HT1080 (cell line): ENCODE measurements at regions not wholly inside any gene's neighbourhood (a gene's known extent, or its start where the extent isn't known, plus 50 kb on each side); places are given as distances from the start of the nearest gene placed in this dataset.

Experiments
- DNase-seq: peaks from one replicate; pipeline ENCODE4 v3.0.0-alpha.2; 2015; ENCODE audit warnings: low read depth

DNA sequence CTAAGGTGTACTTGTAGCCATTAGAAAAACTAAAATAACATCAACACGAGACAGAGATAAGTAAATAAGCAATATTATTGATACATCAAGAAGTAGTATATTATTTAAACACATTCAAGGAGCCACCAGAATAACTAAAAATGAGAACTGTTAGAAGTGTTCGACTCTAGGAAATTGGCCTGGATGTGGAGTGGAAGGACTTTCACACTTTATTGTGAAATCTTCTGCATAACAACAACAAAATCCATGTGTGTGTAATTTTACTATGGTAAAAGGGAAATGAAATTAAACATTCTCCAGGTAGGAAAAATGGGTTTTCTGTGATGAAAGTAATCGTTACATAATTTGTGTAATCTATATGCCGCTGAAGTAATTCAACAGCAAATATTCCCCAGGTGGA, 96.3 kb upstream of the RNF152 start:
- DNase-seq: no peak

- no peak for DNase-seq
Observed at GRCh38 chr18:61988100-61988499, 95.3 kb upstream of the RNF152 start.

- no peak for DNase-seq
Observed at GRCh38 chr18:61985681-61986080, 92.9 kb upstream of the RNF152 start.

DNA sequence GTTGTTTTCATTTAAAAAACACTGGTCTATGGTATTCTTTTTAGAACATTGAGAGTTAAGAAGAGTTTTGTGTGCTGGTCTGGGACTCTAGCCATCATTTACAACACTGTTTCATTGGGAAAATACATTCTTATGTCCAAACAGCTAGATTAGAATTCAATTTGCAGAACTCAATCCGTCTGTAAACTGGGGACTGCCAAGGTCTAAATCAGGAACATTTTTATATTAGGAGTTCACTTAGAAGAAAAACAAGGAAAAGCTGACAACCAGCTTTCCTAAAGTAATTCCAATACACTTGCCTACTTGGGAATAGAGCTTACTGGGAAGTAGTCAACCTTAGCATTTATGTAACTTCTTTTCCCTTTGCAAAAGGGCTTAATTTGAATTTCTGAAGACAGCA, 91.5 kb upstream of the RNF152 start:
- DNase-seq: no peak

DNA sequence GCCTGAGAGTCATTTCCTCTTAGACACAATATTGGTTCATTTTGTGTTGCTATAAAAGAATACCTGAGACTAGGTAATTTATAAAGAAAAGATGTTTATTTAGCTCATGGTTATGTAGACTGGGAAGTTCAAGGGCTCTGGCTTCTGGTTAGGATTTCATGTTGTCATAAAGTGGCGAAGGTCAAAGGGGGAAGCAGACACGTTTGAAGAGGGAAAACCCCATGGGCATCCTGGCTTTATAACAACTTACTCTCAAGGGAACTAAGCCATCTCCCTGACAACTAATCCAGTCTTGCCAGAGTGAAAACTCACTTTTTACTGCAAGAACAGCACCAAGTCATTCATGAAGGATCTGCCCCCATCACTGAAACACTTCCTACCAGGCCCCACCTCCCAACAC, 89.7 kb upstream of the RNF152 start:
- no peak for DNase-seq

GRCh38 chr18:61980355-61980754, 87.5 kb upstream of the RNF152 start:
- DNase-seq: no peak

DNA sequence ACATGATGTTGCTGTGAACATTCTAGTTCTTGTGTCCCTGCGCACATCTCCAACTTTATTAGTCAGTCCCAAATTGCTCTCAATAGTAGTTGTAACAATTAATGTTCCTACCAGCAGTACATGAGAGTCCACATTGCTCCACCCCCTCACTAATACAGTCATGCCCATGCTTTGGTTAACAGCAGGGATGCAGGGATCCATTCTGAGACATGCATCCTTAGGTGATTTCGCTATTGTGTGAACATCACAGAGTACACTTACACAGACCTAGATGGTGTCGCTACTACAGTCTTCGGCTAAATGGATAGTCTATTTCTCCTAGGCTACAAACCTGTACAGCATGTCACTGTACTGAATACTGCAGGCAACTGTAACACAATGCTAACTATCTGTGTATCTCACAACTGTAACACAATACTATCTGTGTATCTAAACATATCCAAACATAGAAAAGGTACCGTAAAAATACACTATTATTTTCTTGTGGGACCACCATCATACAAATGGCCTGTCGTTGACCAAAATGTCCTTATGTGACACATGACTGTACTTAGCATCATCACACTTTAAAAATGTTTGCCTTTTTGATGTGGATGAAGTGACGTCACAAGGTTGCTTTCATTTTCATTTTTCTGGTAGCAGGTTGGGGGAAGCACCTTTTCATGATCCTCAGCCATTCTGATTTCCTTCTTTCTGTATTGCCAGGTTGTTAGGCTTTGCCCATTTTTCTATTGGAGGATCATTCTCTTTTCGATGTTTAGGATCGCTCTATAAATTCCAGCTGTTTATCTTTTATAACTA, 82.9 kb upstream of the RNF152 start:
- no peak for DNase-seq

DNA sequence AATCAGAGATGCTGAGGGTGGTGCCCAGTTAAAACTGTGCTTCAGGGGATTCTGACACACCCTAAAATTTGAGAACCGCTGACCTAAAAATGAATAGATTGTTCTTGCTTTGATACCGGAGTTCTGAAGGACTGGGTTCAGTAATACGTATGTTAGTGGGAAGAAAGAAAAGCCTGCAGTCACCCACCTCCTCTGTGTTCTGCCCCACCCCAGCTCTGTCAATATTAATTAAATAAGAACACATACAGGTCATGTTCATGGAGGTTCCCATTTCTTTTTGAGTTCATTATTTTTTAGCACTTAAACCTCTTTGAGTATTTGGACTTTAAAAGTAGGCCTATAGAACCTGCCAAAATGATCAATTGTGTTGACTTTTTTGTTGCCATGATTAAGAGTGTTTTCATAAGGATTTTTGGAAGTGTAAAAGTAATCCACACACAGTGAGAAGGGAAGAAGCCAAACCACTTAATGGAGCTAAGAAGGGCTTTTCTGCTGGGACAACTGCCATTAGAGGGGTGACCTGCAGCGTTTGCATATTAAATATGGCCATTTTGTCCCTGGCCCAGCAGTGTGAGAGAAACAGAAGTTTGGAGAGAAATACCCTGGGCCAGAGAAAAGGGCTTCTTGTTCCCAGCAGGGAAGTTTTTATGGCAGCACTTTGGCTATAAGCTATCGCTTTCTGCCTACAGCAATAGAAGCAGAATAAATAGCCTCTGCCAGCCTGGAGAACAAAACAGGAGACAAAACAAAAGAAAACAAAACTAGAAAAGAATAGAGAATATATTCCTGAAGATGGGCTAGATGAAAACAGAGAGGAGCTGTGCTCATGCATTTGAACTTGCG, 80.7 kb upstream of the RNF152 start:
- no peak for DNase-seq

GRCh38 chr18:61972389-61973264, 79.8 kb upstream of the RNF152 start:
- no peak for DNase-seq

DNA sequence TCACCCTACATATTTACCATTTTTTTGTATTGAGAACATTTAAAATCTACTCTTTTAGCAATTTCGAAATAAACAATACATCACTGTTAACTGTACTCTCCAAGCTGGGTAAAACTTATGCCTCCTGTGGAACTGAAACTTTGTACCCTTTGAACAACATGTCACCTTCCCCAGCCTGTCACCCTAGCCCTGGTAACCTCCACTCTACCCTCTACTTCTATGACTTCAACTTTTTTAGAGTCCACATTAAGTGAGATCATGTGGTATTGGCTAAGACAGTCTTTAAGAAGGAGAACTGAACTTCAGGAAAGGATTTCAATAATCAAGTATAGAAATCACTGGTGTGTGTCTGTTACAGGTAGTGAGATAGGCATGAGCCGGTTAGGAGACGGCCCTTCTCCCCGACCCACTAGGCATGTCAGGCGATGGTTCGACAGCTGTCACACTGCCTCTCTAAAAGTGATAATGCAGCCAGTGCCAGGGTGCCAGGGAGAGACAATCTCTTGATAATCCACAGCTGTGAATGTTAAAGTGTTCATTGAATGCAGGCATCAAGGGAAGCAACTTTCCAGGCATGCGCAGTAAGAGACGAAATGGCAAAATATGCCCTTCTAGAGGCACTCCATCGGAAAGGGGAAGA, 74.6 kb upstream of the RNF152 start:
- DNase-seq: no peak

DNA sequence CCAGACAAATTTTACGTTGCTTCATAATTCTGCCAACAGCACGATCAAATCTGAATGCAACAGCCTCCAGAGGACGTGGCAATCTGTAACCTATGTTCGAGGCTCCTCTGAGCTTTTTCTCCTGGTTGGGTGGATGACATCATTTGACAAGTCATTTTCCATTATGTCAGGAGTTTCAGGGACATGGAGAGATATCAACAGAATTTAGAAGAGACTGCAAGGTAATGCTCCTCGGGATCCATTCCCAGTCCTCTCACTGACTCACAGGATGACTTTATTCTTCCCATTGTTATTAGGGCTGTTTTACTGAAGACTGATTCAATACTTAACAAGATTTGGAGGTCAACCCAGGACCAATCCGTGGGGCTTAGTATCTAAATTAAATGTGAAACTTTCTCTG, 72.5 kb upstream of the RNF152 start:
- DNase-seq: no peak

DNA sequence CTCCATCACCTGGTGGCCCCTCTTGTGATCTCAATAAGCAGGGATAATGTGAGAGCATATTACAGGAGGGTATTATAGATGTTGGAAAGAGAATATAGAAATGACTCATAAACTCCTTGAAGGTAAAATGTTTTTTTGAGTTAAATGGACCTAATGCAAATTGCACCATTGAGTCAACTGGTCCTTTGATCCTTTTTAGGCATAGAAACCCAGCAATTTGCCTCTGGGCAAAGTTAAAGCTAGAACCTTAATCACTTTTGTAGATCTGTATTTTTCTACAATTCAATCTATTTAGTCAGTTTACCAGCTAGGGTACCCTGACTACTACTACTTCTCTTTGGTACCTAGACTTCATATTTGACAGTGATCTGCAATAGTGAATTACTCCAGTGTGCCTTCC, 71.8 kb upstream of the RNF152 start:
- no peak for DNase-seq

- DNase-seq: no peak
Observed at GRCh38 chr18:61963705-61964104, 70.9 kb upstream of the RNF152 start.

DNA sequence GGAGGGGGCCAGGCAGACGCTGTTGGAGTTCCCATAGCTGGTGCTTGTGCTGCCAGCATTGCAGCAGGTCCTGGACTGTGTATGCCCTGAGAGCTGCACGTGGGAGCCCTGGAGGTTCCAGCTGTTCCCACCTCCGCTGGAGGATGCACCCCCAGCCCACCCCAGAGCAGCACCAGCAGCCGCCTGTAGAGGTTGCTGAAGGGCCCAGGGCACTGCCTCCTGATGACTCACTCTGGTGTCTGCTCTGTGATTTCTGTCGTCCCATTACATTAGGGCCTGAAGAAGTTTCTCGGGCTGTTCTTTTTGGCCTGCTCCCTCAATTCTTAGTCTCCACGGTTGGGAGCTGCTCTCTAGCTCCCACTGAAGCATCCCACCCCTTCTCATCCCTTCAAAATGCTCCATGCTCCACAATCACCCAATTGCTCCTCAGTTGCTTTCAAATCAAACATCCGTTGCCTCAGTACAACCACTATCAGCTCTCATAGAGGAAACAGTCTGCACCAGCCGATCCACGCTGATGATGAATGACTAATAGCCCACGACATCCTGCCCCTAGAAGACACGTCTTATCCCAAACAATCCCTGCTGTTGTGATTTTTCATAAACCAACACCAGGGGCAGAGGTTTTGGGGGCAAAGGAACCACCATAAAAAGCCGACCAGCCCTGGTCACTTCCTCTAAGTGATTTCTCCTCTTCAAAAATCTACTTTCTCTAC, 65.2 kb upstream of the RNF152 start:
- peak; percentile 73 for DNase-seq

- DNase-seq: no peak
Observed at GRCh38 chr18:61955644-61956043, 62.8 kb upstream of the RNF152 start.

DNA sequence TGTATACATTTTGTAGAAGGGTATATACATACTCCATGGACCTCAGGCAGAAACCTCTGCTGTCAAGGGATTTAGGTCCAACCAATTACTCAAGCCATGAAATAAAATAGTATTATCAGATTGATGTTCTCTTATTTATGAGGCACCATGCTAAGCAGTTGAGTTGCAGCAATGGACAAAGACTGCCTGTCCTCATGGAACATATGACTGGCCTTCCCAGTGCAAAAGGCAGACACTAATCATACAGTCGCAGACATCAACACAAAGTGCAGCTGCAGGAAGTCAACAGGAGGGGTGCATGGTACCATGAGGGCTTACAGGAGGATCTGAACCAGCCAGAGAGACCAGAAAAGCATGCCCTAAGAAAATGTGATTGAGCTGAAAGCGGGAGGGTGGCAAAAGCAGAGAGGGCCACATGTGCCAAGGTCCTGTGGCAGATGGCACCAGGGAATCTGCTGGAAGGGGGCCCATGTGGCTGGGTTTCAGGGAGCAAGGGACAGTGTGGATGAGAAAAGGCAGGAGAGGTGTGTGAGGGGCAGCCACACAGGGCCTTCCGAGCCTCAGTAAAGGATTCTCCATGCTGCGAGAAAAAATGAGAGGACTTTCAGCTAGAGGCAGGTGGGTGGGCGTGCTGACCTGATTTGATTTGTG, 61.4 kb upstream of the RNF152 start:
- DNase-seq: no peak

DNA sequence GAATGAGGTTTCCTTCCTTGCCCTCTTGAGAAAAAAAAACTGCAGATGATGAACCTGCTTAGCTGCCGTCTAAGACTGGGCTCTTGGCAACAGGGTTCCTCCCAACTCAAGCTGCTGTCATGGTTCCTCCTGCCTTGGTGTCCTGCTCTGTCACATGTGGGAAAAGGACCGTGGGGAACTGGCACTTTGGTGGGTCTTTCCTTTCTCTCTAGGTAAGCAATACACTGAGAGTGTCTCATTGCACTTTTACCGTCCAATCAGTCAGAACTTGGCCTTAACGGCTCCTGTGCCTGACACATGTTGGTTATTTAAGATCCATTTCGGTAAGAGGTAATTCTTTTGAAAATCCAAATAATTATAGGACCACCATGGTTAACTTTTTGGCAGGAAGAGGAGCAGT, 60.8 kb upstream of the RNF152 start:
- no peak for DNase-seq

- DNase-seq: no peak
Observed at GRCh38 chr18:61953161-61953560, 60.4 kb upstream of the RNF152 start.

- DNase-seq: no peak
Observed at GRCh38 chr18:61951396-61951795, 58.6 kb upstream of the RNF152 start.

GRCh38 chr18:61950371-61950770, 57.6 kb upstream of the RNF152 start:
- DNase-seq: no peak
